Esophagus muscularis mucosa (tissue), 4 donors: ENCODE measurements at regions not wholly inside any gene's neighbourhood (a gene's known extent, or its start where the extent isn't known, plus 50 kb on each side); places are given as distances from the start of the nearest gene placed in this dataset.

Experiments used
- DNase-seq: peaks from one replicate; pipeline ENCODE4 v3.0.0-alpha.2; 2017; ENCODE audit errors: extremely low spot score
- H3K27ac ChIP-seq, 4 donors: fragments of 200-600 bp; sonication (generic); replicated peaks in 1 of 4; 1 replicate in 3 of 4; 2 replicates in 1 of 4; pipeline ENCODE4 v1.5.1; 2016 to 2019; ENCODE audit warnings: mild to moderate bottlenecking in 1 of 4
- H3K27me3 ChIP-seq, 4 donors: fragments of 200-600 bp; sonication (generic); one replicate each; pipeline versions ENCODE4 v1.5.1 to v1.6.0; 2016 to 2019
- H3K36me3 ChIP-seq, 4 donors: fragments of 200-600 bp; sonication (generic); one replicate each; pipeline ENCODE4 v1.5.1; 2016 to 2019
- H3K4me1 ChIP-seq, 4 donors: fragments of 200-600 bp; sonication (generic); one replicate each; pipeline ENCODE4 v1.5.1; 2016 to 2019
- H3K4me3 ChIP-seq, 4 donors: fragments of 200-600 bp; sonication (generic); 1 replicate in 2 of 4; 2 replicates in 2 of 4; pipeline ENCODE4 v1.5.1; 2016 to 2019; ENCODE audit warnings: mild to moderate bottlenecking in 4 of 4, moderate library complexity in 1 of 4
- H3K9me3 ChIP-seq, 4 donors: fragments of 200-600 bp; sonication (generic); 1 replicate in 3 of 4; 2 replicates in 1 of 4; pipeline ENCODE4 v1.5.1; 2016 to 2019
- CTCF ChIP-seq, 3 experiments: fragments of 200-600 bp in 2 of 3; fragments of 450-650 bp in 1 of 3; sonication (generic) in 2 of 3; IDR thresholded peaks; one replicate each; pipeline ENCODE4 v1.5.1; 2017 to 2019; ENCODE audit warnings: antibody characterized with exemption in 3 of 3, mild to moderate bottlenecking in 2 of 3, moderate library complexity in 1 of 3
- EP300 ChIP-seq: sonication (generic); formaldehyde crosslinking; IDR thresholded peaks from one replicate; pipeline ENCODE4 v1.6.1; 2017; ENCODE audit warnings: antibody characterized with exemption
- POLR2A ChIP-seq: fragments of 450-650 bp; IDR thresholded peaks from one replicate; pipeline ENCODE4 v1.6.1; 2017; ENCODE audit warnings: antibody characterized with exemption, moderate library complexity, mild to moderate bottlenecking, low read depth
- POLR2AphosphoS5 ChIP-seq, 2 donors: sonication (generic); formaldehyde crosslinking; IDR thresholded peaks; one replicate each; pipeline ENCODE4 v1.6.1; 2017; ENCODE audit warnings: antibody characterized with exemption in 2 of 2
- WGBS: methylation state at CpG from one replicate; pipeline ENCODE4 v1.1.5; 2018; 5-methylcytosine and 5-hydroxymethylcytosine counted together
- intact Hi-C: fragments of 100-400 bp; cut with DNase I; formaldehyde crosslinking; loops from one replicate; pipeline ENCODE4 v1.15.1; 2023

GRCh38 chr4:89380980-89381379 is 73.4 kb upstream of the GPRIN3 start:
- intact Hi-C loops, result no loop called here
- Histone ChIP-seq H3K4me1 (no peaks in the 10 kb centered on the region), H3K27ac (no peak overlapping the region), H3K9me3 (peaks cover 0 to 7% (median 0%) of the 10 kb centered on the region in 4 donors), H3K27me3 (no peaks in the 10 kb centered on the region), H3K36me3 (no peaks in the 10 kb centered on the region), H3K4me3 (no peak overlapping the region)
- WGBS, result 75% methylated on average over 1 of the region's 1 CpG
- DNase-seq, result no peak
- TF ChIP-seq POLR2AphosphoS5 (IDR thresholded peaks at IDR 0.05), result no peak
- no peak for TF ChIP-seq POLR2A

DNA sequence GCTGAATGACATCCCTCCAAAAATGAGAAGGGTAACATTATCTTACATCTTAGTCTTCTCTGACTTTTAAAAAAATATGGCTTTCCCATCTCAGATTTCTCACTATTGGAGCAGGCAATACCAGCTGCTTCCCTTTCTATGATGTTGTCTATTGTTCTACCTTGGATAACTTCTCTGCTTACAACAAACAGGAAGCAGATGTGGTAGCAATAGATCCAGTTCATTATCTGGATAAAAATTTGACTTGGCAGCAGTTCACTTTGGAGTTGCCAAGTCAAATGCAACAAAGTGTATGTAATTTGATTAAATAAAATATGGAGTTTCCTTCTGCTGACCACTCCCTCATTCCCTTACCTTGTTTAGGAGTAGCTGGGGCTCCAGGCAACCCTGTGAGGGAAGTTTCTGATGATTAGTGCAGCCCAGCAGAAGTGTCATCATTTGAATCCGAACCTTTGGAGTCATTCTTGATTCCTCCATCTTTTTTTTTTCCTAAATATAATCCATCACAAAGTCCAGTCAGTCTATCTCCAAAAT is 72.0 kb upstream of the GPRIN3 start:
- intact Hi-C loops, result no loop called here
- H3K36me3 ChIP-seq, result no peaks in the 10 kb centered on the region
- no peak overlapping the region for H3K27ac ChIP-seq
- no peak overlapping the region for H3K4me3 ChIP-seq
- DNase-seq, result no peak
- H3K4me1 ChIP-seq, result no peaks in the 10 kb centered on the region
- H3K27me3 ChIP-seq, result no peaks in the 10 kb centered on the region
- peaks cover 0 to 7% (median 0%) of the 10 kb centered on the region in 4 donors for H3K9me3 ChIP-seq
- WGBS, result 65% methylated on average over 1 of the region's 1 CpG
- TF ChIP-seq POLR2A (no peak), POLR2AphosphoS5 (IDR thresholded peaks at IDR 0.05) (no peak), CTCF (IDR thresholded peaks at IDR 0.05) (no peak), EP300 (no peak)

- intact Hi-C loops, result no loop called here
- no peaks in the 10 kb centered on the region for H3K36me3 ChIP-seq
- TF ChIP-seq CTCF (IDR thresholded peaks at IDR 0.05) (no peak), EP300 (no peak), POLR2AphosphoS5 (IDR thresholded peaks at IDR 0.05) (no peak), POLR2A (no peak)
- H3K4me3 ChIP-seq, result no peak overlapping the region
- WGBS, result 91% methylated on average over 4 of the region's 4 CpGs
- H3K27ac ChIP-seq, result no peak overlapping the region
- no peaks in the 10 kb centered on the region for H3K4me1 ChIP-seq
- peaks cover 0 to 7% (median 0%) of the 10 kb centered on the region in 4 donors for H3K9me3 ChIP-seq
- H3K27me3 ChIP-seq, result no peaks in the 10 kb centered on the region
- DNase-seq, result no peak
Measured at GRCh38 chr4:89373394-89373793, 65.8 kb upstream of the GPRIN3 start.

- WGBS, result 58% methylated on average over 3 of the region's 3 CpGs
- Histone ChIP-seq H3K9me3 (no peaks in the 10 kb centered on the region), H3K27ac (no peak overlapping the region), H3K4me3 (no peak overlapping the region), H3K4me1 (no peaks in the 10 kb centered on the region), H3K36me3 (no peaks in the 10 kb centered on the region), H3K27me3 (no peaks in the 10 kb centered on the region)
- no peak for DNase-seq
- TF ChIP-seq POLR2A (no peak), POLR2AphosphoS5 (IDR thresholded peaks at IDR 0.05) (no peak), EP300 (no peak), CTCF (IDR thresholded peaks at IDR 0.05) (no peak)
- intact Hi-C loops, result no loop called here
Measured at GRCh38 chr4:89371614-89372013, 64.0 kb upstream of the GPRIN3 start.

DNA sequence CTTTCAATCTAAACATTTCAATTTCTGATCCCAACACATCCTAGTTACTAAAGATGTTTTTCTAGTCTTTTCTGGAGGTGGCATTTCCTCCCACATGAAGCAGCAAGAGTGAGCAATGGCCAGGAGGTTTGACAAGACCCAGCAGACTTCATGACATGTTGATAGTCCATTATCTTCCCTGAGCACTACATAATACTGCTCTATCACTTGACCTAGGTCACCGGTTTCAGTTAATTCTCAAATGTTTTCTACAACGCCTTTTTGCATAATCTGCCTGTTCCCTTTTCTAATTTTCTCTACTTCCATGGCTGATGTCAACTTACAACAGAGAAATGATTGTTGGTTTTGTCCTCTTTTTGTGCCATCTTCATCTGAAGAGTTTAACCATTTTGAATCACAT is 62.0 kb upstream of the GPRIN3 start:
- TF ChIP-seq CTCF (IDR thresholded peaks at IDR 0.05), result no peak
- no peak for TF ChIP-seq POLR2AphosphoS5 (IDR thresholded peaks at IDR 0.05)
- no peak for TF ChIP-seq POLR2A
- TF ChIP-seq EP300, result no peak
- intact Hi-C loops, result no loop called here
- WGBS, result 81% methylated on average over 2 of the region's 2 CpGs
- no peaks in the 10 kb centered on the region for H3K9me3 ChIP-seq
- no peak for DNase-seq
- no peaks in the 10 kb centered on the region for H3K4me1 ChIP-seq
- H3K27me3 ChIP-seq, result no peaks in the 10 kb centered on the region
- no peaks in the 10 kb centered on the region for H3K36me3 ChIP-seq
- no peak overlapping the region for H3K4me3 ChIP-seq
- no peak overlapping the region for H3K27ac ChIP-seq
